ENCODE measurements at regions not wholly inside any gene's neighbourhood (a gene's known extent, or its start where the extent isn't known, plus 50 kb on each side); places are given as distances from the start of the nearest gene placed in this dataset.

DNA sequence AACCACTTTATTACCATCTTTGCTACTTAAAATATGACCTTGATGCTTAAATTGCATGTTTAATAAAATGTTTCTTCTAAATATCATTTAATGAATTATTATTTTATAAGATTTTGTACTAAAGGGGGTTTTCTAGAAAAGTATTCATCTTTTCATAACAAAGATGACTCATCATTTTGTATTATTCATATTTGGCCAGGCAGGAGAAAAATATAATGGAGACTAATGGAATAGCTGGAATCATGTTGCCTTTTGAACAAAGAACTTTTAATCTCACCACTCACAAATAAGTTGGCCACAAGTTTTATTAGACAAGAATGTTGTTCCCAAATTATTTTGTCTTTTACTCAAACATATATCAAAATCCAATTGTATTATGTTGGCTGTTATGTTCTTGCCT is 882.4 kb downstream of the DSC3 start:
- TF ChIP-seq TOX (CRISPR knock-in tag; IDR thresholded peaks at IDR 0.05; ENCODE audit: borderline replicate concordance) (0 out of 2 replicates have a peak, but pooled peaks have one; percentile 39), ISL1 (CRISPR knock-in tag; IDR thresholded peaks at IDR 0.05) (peak; percentile 71), RARB (CRISPR knock-in tag; IDR thresholded peaks at IDR 0.05) (no peak)
- no peak; the same call in 2 of the 3 replicates for ATAC-seq

DNA sequence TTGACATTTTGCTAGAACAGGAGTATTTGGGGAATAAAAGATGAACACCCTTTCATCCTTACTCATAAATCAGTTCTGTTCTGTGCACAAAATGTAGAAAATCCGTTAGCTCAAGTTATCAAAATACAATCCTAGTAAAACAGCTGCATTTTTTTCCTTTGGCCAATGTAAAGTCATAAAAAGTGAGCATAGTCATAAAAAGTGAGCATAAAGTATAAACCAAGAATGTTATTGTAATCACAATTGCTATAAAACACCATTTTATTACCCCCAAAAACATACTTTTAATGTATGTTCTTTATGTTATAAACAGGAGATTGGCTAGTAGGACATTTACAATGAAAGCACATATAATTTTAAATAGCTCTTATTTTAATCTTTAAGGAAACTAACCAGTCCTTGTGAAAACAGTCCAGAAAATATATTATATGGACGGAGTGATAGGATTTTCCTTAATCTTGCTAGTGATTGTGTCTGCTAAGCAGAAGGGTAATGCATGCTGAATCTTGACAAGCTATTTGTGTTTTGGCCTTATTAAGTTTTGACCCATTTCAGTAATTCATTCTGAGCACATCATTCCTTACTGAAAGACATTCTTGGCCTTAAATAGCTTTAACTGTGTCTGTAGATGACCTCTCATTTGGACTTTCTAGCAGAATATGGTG is 891.8 kb downstream of the DSC3 start:
- ATAC-seq: no peak
- TF ChIP-seq, protein P1, sequence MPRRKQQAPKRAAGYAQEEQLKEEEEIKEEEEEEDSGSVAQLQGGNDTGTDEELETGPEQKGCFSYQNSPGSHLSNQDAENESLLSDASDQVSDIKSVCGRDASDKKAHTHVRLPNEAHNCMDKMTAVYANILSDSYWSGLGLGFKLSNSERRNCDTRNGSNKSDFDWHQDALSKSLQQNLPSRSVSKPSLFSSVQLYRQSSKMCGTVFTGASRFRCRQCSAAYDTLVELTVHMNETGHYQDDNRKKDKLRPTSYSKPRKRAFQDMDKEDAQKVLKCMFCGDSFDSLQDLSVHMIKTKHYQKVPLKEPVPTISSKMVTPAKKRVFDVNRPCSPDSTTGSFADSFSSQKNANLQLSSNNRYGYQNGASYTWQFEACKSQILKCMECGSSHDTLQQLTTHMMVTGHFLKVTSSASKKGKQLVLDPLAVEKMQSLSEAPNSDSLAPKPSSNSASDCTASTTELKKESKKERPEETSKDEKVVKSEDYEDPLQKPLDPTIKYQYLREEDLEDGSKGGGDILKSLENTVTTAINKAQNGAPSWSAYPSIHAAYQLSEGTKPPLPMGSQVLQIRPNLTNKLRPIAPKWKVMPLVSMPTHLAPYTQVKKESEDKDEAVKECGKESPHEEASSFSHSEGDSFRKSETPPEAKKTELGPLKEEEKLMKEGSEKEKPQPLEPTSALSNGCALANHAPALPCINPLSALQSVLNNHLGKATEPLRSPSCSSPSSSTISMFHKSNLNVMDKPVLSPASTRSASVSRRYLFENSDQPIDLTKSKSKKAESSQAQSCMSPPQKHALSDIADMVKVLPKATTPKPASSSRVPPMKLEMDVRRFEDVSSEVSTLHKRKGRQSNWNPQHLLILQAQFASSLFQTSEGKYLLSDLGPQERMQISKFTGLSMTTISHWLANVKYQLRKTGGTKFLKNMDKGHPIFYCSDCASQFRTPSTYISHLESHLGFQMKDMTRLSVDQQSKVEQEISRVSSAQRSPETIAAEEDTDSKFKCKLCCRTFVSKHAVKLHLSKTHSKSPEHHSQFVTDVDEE (CRISPR knock-in tag; IDR thresholded peaks at IDR 0.05): no peak
- TF ChIP-seq ESRRG (CRISPR knock-in tag; IDR thresholded peaks at IDR 0.05) (no peak), ZNF8 (CRISPR knock-in tag; IDR thresholded peaks at IDR 0.05) (no peak), TCF4 (CRISPR knock-in tag; IDR thresholded peaks at IDR 0.05; ENCODE audit: borderline replicate concordance) (no peak), GLIS3 (CRISPR knock-in tag; IDR thresholded peaks at IDR 0.05) (no peak), ISL1 (CRISPR knock-in tag; IDR thresholded peaks at IDR 0.05) (no peak), ZNF70 (CRISPR knock-in tag; IDR thresholded peaks at IDR 0.05) (no peak), OSR1 (CRISPR knock-in tag; IDR thresholded peaks at IDR 0.05) (no peak), CSDC2 (CRISPR knock-in tag; IDR thresholded peaks at IDR 0.05) (no peak), ZFP3 (CRISPR knock-in tag; IDR thresholded peaks at IDR 0.05) (no peak), SNAI2 (CRISPR knock-in tag; IDR thresholded peaks at IDR 0.05) (no peak), RARB (CRISPR knock-in tag; IDR thresholded peaks at IDR 0.05) (no peak), ZNF565 (CRISPR knock-in tag; conservative IDR thresholded peaks at IDR 0.05; ENCODE audit: low read depth) (no peak), ARNTL (CRISPR knock-in tag; IDR thresholded peaks at IDR 0.05; ENCODE audit: borderline replicate concordance, low read depth) (no peak), PPARA (CRISPR knock-in tag; IDR thresholded peaks at IDR 0.05; ENCODE audit: borderline replicate concordance) (no peak)
- TF ChIP-seq, protein P2, sequence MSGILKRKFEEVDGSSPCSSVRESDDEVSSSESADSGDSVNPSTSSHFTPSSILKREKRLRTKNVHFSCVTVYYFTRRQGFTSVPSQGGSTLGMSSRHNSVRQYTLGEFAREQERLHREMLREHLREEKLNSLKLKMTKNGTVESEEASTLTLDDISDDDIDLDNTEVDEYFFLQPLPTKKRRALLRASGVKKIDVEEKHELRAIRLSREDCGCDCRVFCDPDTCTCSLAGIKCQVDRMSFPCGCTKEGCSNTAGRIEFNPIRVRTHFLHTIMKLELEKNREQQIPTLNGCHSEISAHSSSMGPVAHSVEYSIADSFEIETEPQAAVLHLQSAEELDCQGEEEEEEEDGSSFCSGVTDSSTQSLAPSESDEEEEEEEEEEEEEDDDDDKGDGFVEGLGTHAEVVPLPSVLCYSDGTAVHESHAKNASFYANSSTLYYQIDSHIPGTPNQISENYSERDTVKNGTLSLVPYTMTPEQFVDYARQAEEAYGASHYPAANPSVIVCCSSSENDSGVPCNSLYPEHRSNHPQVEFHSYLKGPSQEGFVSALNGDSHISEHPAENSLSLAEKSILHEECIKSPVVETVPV (CRISPR knock-in tag; IDR thresholded peaks at IDR 0.05): no peak
- TF ChIP-seq, protein P3, sequence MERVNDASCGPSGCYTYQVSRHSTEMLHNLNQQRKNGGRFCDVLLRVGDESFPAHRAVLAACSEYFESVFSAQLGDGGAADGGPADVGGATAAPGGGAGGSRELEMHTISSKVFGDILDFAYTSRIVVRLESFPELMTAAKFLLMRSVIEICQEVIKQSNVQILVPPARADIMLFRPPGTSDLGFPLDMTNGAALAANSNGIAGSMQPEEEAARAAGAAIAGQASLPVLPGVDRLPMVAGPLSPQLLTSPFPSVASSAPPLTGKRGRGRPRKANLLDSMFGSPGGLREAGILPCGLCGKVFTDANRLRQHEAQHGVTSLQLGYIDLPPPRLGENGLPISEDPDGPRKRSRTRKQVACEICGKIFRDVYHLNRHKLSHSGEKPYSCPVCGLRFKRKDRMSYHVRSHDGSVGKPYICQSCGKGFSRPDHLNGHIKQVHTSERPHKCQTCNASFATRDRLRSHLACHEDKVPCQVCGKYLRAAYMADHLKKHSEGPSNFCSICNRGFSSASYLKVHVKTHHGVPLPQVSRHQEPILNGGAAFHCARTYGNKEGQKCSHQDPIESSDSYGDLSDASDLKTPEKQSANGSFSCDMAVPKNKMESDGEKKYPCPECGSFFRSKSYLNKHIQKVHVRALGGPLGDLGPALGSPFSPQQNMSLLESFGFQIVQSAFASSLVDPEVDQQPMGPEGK (CRISPR knock-in tag; IDR thresholded peaks at IDR 0.05; ENCODE audit: borderline replicate concordance): no peak
- TF ChIP-seq, protein P4, sequence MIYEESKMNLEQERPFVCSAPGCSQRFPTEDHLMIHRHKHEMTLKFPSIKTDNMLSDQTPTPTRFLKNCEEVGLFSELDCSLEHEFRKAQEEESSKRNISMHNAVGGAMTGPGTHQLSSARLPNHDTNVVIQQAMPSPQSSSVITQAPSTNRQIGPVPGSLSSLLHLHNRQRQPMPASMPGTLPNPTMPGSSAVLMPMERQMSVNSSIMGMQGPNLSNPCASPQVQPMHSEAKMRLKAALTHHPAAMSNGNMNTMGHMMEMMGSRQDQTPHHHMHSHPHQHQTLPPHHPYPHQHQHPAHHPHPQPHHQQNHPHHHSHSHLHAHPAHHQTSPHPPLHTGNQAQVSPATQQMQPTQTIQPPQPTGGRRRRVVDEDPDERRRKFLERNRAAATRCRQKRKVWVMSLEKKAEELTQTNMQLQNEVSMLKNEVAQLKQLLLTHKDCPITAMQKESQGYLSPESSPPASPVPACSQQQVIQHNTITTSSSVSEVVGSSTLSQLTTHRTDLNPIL (CRISPR knock-in tag; IDR thresholded peaks at IDR 0.05; ENCODE audit: low read depth): no peak
- TF ChIP-seq, protein P5, sequence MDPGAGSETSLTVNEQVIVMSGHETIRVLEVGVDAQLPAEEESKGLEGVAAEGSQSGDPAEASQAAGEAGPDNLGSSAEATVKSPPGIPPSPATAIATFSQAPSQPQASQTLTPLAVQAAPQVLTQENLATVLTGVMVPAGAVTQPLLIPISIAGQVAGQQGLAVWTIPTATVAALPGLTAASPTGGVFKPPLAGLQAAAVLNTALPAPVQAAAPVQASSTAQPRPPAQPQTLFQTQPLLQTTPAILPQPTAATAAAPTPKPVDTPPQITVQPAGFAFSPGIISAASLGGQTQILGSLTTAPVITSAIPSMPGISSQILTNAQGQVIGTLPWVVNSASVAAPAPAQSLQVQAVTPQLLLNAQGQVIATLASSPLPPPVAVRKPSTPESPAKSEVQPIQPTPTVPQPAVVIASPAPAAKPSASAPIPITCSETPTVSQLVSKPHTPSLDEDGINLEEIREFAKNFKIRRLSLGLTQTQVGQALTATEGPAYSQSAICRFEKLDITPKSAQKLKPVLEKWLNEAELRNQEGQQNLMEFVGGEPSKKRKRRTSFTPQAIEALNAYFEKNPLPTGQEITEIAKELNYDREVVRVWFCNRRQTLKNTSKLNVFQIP (CRISPR knock-in tag; IDR thresholded peaks at IDR 0.05; ENCODE audit: borderline replicate concordance, low read depth): no peak

DNA sequence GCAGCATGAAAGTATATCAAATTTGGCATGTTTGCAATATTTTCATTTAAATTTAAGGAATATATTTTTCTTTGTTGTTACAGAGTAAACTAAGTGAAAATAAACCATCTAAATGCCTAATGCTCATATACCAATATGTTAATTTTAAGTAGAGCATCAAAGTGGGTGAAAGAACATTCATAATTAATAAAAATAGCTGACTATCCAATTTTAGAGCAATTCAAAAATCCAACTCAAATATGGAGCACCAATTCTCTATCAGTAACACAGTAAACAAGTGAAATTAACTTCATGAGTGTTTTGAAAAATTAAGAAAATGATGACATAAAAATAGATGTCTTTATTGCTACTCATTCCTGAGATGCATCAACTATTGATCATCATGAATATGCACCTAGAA is 893.0 kb downstream of the DSC3 start:
- TF ChIP-seq TOX (CRISPR knock-in tag; IDR thresholded peaks at IDR 0.05; ENCODE audit: borderline replicate concordance) (no peak), CSDC2 (CRISPR knock-in tag; IDR thresholded peaks at IDR 0.05) (no peak), ZFP30 (CRISPR knock-in tag; IDR thresholded peaks at IDR 0.05) (no peak), RARB (CRISPR knock-in tag; IDR thresholded peaks at IDR 0.05) (no peak), ESRRG (CRISPR knock-in tag; IDR thresholded peaks at IDR 0.05) (no peak)
- TF ChIP-seq, protein P4 (CRISPR knock-in tag; IDR thresholded peaks at IDR 0.05; ENCODE audit: low read depth): no peak
- no peak for ATAC-seq

Measured in SK-N-SH treated with all-trans-retinoic acid at 6 μM for 48 hours (cell line).